ENCODE measurements at regions not wholly inside any gene's neighbourhood (a gene's known extent, or its start where the extent isn't known, plus 50 kb on each side); places are given as distances from the start of the nearest gene placed in this dataset.

- no peak for DNase-seq
Measured at GRCh38 chr1:199121047-199121446, 482.2 kb downstream of the PTPRC start.

GRCh38 chr1:199122085-199122484, 483.2 kb downstream of the PTPRC start:
- no peak for DNase-seq

- no peak for DNase-seq
Measured at GRCh38 chr1:199122532-199123311, 483.9 kb downstream of the PTPRC start.

GRCh38 chr1:199123615-199124014, 484.8 kb downstream of the PTPRC start:
- no peak for DNase-seq

- DNase-seq: no peak
Measured at GRCh38 chr1:199124351-199124750, 485.5 kb downstream of the PTPRC start.

GRCh38 chr1:199129247-199129646, 490.4 kb downstream of the PTPRC start:
- no peak for DNase-seq

- no peak for DNase-seq
Measured at GRCh38 chr1:199132006-199132405, 493.2 kb downstream of the PTPRC start.

GRCh38 chr1:199135901-199136300, 497.1 kb downstream of the PTPRC start:
- DNase-seq: no peak

- no peak for DNase-seq
Measured at GRCh38 chr1:199138061-199138460, 499.2 kb downstream of the PTPRC start.

- DNase-seq: no peak
Measured at GRCh38 chr1:199149591-199149990, 510.8 kb downstream of the PTPRC start.

- no peak for DNase-seq
Measured at GRCh38 chr1:199150756-199151155, 511.9 kb downstream of the PTPRC start.

GRCh38 chr1:199151634-199152425, 513.0 kb downstream of the PTPRC start:
- no peak for DNase-seq

- DNase-seq: no peak
Measured at GRCh38 chr1:199152676-199153075, 513.8 kb downstream of the PTPRC start.

GRCh38 chr1:199155166-199156019, 516.6 kb downstream of the PTPRC start:
- DNase-seq: no peak

GRCh38 chr1:199157494-199157893, 518.7 kb downstream of the PTPRC start:
- DNase-seq: no peak

- no peak for DNase-seq
Measured at GRCh38 chr1:199160521-199161318, 521.9 kb downstream of the PTPRC start.

- DNase-seq: no peak
Measured at GRCh38 chr1:199161319-199161680, 522.5 kb downstream of the PTPRC start.

- DNase-seq: no peak
Measured at GRCh38 chr1:199161766-199162303, 523.0 kb downstream of the PTPRC start.

- no peak for DNase-seq
Measured at GRCh38 chr1:199163267-199163666, 524.4 kb downstream of the PTPRC start.

GRCh38 chr1:199163670-199164069, 524.8 kb downstream of the PTPRC start:
- no peak for DNase-seq

GRCh38 chr1:199167460-199167859, 528.6 kb downstream of the PTPRC start:
- DNase-seq: no peak

GRCh38 chr1:199168888-199169585, 530.2 kb downstream of the PTPRC start:
- no peak for DNase-seq

Data from stimulated activated CD4-positive, alpha-beta T cell treated with anti-CD3 and anti-CD28 coated beads, Interleukin-4, amount 100 ng/mL, for 4 hours (primary cell).